H9 (cell line): ENCODE measurements at regions not wholly inside any gene's neighbourhood (a gene's known extent, or its start where the extent isn't known, plus 50 kb on each side); places are given as distances from the start of the nearest gene placed in this dataset.

Source experiments
- DNase-seq: peaks from one replicate; pipeline ENCODE4 v3.0.0-alpha.2; 2017
- H2AFZ ChIP-seq: one replicate; pipeline ENCODE4 v1.6.1; 2013; ENCODE audit warnings: mild to moderate bottlenecking, low read length, control low read depth, moderate library complexity
- H2AK5ac ChIP-seq: 2 replicates; pipeline ENCODE4 v1.6.1; 2013; ENCODE audit warnings: low read length, control low read depth, mixed read lengths; ENCODE audit not compliant: insufficient read length
- H2BK120ac ChIP-seq: one replicate; pipeline ENCODE4 v1.6.1; 2013; ENCODE audit warnings: low read depth, mild to moderate bottlenecking, low read length, control low read depth, inconsistent platforms; ENCODE audit not compliant: poor library complexity, severe bottlenecking
- H2BK12ac ChIP-seq: 2 replicates; pipeline ENCODE4 v1.6.1; 2013; ENCODE audit warnings: low read length, control low read depth, mixed read lengths, low read depth; ENCODE audit not compliant: insufficient read length
- H2BK15ac ChIP-seq: 2 replicates; pipeline ENCODE4 v1.6.1; 2013; ENCODE audit warnings: low read depth, low read length, control low read depth
- H2BK20ac ChIP-seq: one replicate; pipeline ENCODE4 v1.6.1; 2013; ENCODE audit warnings: low read depth, mild to moderate bottlenecking, low read length, control low read depth, inconsistent platforms; ENCODE audit not compliant: poor library complexity, severe bottlenecking
- H2BK5ac ChIP-seq: 2 replicates; pipeline ENCODE4 v1.6.1; 2013; ENCODE audit warnings: low read length, control low read depth, mixed read lengths; ENCODE audit not compliant: insufficient read length
- H3K14ac ChIP-seq: 2 replicates; pipeline ENCODE4 v1.6.1; 2013; ENCODE audit warnings: low read length, control low read depth; ENCODE audit not compliant: insufficient read depth
- H3K18ac ChIP-seq: 2 replicates; pipeline ENCODE4 v1.6.1; 2013; ENCODE audit warnings: low read depth, mild to moderate bottlenecking, mixed read lengths, low read length, control low read depth; ENCODE audit not compliant: insufficient read length
- H3K23ac ChIP-seq: 2 replicates; pipeline ENCODE4 v1.6.1; 2013; ENCODE audit warnings: low read length, control low read depth, mixed read lengths, low read depth; ENCODE audit not compliant: insufficient read length
- H3K23me2 ChIP-seq: 2 replicates; pipeline ENCODE4 v1.6.1; 2013; ENCODE audit warnings: low read depth, mild to moderate bottlenecking, mixed read lengths, low read length, control low read depth; ENCODE audit not compliant: insufficient read length, poor library complexity, severe bottlenecking
- H3K27ac ChIP-seq: 2 replicates; pipeline ENCODE4 v1.5.1; 2013; ENCODE audit warnings: low read length, control low read depth, mixed read lengths, low read depth; ENCODE audit not compliant: insufficient read length
- H3K27me3 ChIP-seq: 2 replicates; pipeline ENCODE4 v1.6.1; 2013; ENCODE audit warnings: low read length, control low read depth, inconsistent platforms; ENCODE audit not compliant: insufficient read depth
- H3K4ac ChIP-seq: 2 replicates; pipeline ENCODE4 v1.6.1; 2013; ENCODE audit warnings: low read depth, mild to moderate bottlenecking, control low read depth, inconsistent platforms, low read length, moderate library complexity
- H3K4me1 ChIP-seq: 2 replicates; pipeline ENCODE4 v1.6.1; 2013; ENCODE audit warnings: low read length, control low read depth, inconsistent platforms; ENCODE audit not compliant: insufficient read depth
- H3K4me2 ChIP-seq: 2 replicates; pipeline ENCODE4 v1.6.1; 2013; ENCODE audit warnings: low read length, control low read depth, mixed read lengths; ENCODE audit not compliant: insufficient read length, insufficient read depth
- H3K56ac ChIP-seq: 2 replicates; pipeline ENCODE4 v1.6.1; 2013; ENCODE audit warnings: low read depth, mild to moderate bottlenecking, mixed read lengths, low read length, control low read depth; ENCODE audit not compliant: insufficient read length
- H3K79me1 ChIP-seq: 2 replicates; pipeline ENCODE4 v1.6.1; 2013; ENCODE audit warnings: low read depth, mild to moderate bottlenecking, moderate library complexity, low read length, control low read depth, inconsistent platforms; ENCODE audit not compliant: insufficient read depth, poor library complexity, severe bottlenecking
- H3K79me2 ChIP-seq: 2 replicates; pipeline ENCODE4 v1.6.1; 2013; ENCODE audit warnings: low read length, control low read depth, inconsistent platforms; ENCODE audit not compliant: insufficient read depth
- H3K9ac ChIP-seq: 2 replicates; pipeline ENCODE4 v1.6.1; 2013; ENCODE audit warnings: low read length, control low read depth, mixed read lengths; ENCODE audit not compliant: insufficient read length; ENCODE audit errors: extremely low read depth
- H3K9me3 ChIP-seq: one replicate; pipeline ENCODE4 v1.6.1; 2013; ENCODE audit warnings: low read depth, low read length, inconsistent platforms; ENCODE audit not compliant: control insufficient read depth
- H3T11ph ChIP-seq: one replicate; pipeline ENCODE4 v1.6.1; 2013; ENCODE audit warnings: mild to moderate bottlenecking, low read length, control low read depth, inconsistent platforms
- H4K20me1 ChIP-seq: one replicate; pipeline ENCODE4 v1.6.1; 2013; ENCODE audit not compliant: control insufficient read depth, insufficient read length, insufficient read depth
- H4K5ac ChIP-seq: 2 replicates; pipeline ENCODE4 v1.6.1; 2013; ENCODE audit warnings: low read depth, mild to moderate bottlenecking, mixed read lengths, low read length, control low read depth; ENCODE audit not compliant: insufficient read length
- H4K8ac ChIP-seq: replicated peaks from 2 replicates; pipeline ENCODE4 v1.6.1; 2013; ENCODE audit warnings: low read length, control low read depth, mixed read lengths, low read depth; ENCODE audit not compliant: insufficient read length
- H4K91ac ChIP-seq: 2 replicates; pipeline ENCODE4 v1.6.1; 2013; ENCODE audit warnings: low read depth, mild to moderate bottlenecking, moderate library complexity, mixed read lengths, low read length, control low read depth; ENCODE audit not compliant: insufficient read length
- H3K27ac Mint-ChIP-seq, 3 experiments: 2 replicates in 2 of 3; 3 replicates in 1 of 3; pipeline ENCODE4 v1.8.0; 2020 to 2021; ENCODE audit warnings: mixed read lengths in 3 of 3, mild to moderate bottlenecking in 1 of 3, moderate library complexity in 1 of 3
- H3K27me3 Mint-ChIP-seq: 2 replicates; pipeline ENCODE4 v1.8.0; 2021; ENCODE audit warnings: low read depth, mild to moderate bottlenecking, moderate library complexity, mixed read lengths
- H3K36me3 Mint-ChIP-seq, 3 experiments: 2 replicates in 2 of 3; 3 replicates in 1 of 3; pipeline ENCODE4 v1.8.0; 2020 to 2021; ENCODE audit warnings: low read depth in 3 of 3, mixed read lengths in 3 of 3; ENCODE audit not compliant: insufficient read depth in 1 of 3
- H3K4me1 Mint-ChIP-seq, 2 experiments: 2 replicates each; pipeline ENCODE4 v1.8.0; 2020; ENCODE audit warnings: mixed read lengths in 2 of 2
- H3K4me3 Mint-ChIP-seq, 2 experiments: 2 replicates in 1 of 2; 3 replicates in 1 of 2; pipeline ENCODE4 v1.8.0; 2020 to 2021; ENCODE audit warnings: mild to moderate bottlenecking in 2 of 2, mixed read lengths in 2 of 2, moderate library complexity in 1 of 2
- H3K9me3 Mint-ChIP-seq, 2 experiments: 2 replicates in 1 of 2; 3 replicates in 1 of 2; pipeline ENCODE4 v1.8.0; 2020; ENCODE audit warnings: mild to moderate bottlenecking in 2 of 2, mixed read lengths in 2 of 2, moderate library complexity in 1 of 2
- WGBS: extraction: QIAGEN DNeasy Blood & Tissue Kit; methylation state at CpG from one replicate; pipeline ENCODE4 v1.1.7; 2013; ENCODE audit warnings: missing lambda C conversion rate, low lambda C conversion rate, mixed read lengths; ENCODE audit not compliant: insufficient read length; ENCODE audit errors: extremely low coverage; 5-methylcytosine and 5-hydroxymethylcytosine counted together
- TF ChIP-seq, protein P1 (sequence below): fragments of 200-600 bp; sonication (generic); conservative IDR thresholded peaks from 3 replicates; pipeline ENCODE4 v1.8.0; 2021; ENCODE audit warnings: antibody characterized with exemption, mild to moderate bottlenecking

DNA sequence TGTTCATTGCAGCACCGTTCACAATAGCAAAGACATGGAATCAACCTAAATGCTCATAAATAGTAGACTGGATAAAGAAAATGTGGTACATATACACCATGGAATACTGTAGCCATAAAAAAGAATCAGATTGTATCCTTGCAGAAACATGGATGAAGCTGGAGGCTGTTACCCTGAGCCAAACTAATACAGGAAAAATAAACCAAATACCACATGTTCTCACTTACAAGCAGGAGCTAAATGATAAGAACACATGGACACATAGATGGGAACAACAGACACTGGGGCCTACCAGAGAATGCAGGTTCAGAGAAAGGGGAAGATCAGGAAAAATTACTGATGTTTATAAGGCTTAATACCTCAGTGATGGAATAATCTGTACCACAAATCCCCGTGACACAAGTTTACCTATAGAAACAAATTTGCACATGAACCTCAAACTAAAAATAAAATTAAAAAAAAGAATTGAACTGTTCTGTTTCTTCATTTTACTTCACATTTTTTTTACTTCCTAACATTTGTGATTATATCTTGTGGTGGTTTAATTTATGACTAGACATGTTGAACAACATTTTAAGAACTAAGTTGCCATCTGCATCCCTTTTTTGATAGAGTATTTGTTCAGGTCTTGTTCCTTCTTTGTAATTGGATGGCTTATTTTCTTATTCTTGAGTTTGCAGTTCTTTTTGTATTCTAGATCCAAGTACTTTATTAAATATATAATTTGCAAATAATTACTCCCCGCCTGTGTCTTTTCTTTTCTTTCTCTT, 835.2 kb downstream of the FSCB start:
- Histone ChIP-seq H3K9me3 (no peaks in the 10 kb centered on the region), H3K79me1 (no peaks in the 10 kb centered on the region), H3K79me2 (no peaks in the 10 kb centered on the region), H4K8ac (no peak overlapping the region), H2BK12ac (no peak overlapping the region), H3K14ac (no peak overlapping the region), H2BK20ac (no peak overlapping the region), H3K27ac (no peak overlapping the region), H4K91ac (no peak overlapping the region), H3K9ac (no peak overlapping the region), H3K4ac (no peak overlapping the region), H2BK5ac (no peak overlapping the region), H3T11ph (no peak overlapping the region), H2BK15ac (no peak overlapping the region), H2BK120ac (no peak overlapping the region), H3K23ac (no peak overlapping the region), H3K56ac (no peak overlapping the region), H2AFZ (no peak overlapping the region), H3K18ac (no peak overlapping the region), H3K23me2 (no peaks in the 10 kb centered on the region), H2AK5ac (no peak overlapping the region), H4K5ac (no peak overlapping the region), H4K20me1 (no peaks in the 10 kb centered on the region), H3K4me1 (no peaks in the 10 kb centered on the region), H3K27me3 (no peaks in the 10 kb centered on the region), H3K4me2 (no peak overlapping the region)
- TF ChIP-seq, protein P1, sequence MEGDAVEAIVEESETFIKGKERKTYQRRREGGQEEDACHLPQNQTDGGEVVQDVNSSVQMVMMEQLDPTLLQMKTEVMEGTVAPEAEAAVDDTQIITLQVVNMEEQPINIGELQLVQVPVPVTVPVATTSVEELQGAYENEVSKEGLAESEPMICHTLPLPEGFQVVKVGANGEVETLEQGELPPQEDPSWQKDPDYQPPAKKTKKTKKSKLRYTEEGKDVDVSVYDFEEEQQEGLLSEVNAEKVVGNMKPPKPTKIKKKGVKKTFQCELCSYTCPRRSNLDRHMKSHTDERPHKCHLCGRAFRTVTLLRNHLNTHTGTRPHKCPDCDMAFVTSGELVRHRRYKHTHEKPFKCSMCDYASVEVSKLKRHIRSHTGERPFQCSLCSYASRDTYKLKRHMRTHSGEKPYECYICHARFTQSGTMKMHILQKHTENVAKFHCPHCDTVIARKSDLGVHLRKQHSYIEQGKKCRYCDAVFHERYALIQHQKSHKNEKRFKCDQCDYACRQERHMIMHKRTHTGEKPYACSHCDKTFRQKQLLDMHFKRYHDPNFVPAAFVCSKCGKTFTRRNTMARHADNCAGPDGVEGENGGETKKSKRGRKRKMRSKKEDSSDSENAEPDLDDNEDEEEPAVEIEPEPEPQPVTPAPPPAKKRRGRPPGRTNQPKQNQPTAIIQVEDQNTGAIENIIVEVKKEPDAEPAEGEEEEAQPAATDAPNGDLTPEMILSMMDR: no peak
- H3K36me3 Mint-ChIP-seq: peaks cover 0 to 5% (median 0%) of the 10 kb centered on the region in 3 experiments; a peak in 1 of 7 replicates
- WGBS: no CpG with 5 or more reads among the region's 3 CpGs
- no peak overlapping the region for H3K27ac Mint-ChIP-seq
- H3K4me3 Mint-ChIP-seq: no peak overlapping the region
- H3K27me3 Mint-ChIP-seq: no peaks in the 10 kb centered on the region
- DNase-seq: no peak
- peaks cover 0 to 2% of the 10 kb centered on the region in 2 experiments; a peak in 1 of 4 replicates for H3K4me1 Mint-ChIP-seq
- peaks cover 6 to 9% of the 10 kb centered on the region in 2 experiments; a peak in 1 of 5 replicates for H3K9me3 Mint-ChIP-seq
